ENCODE measurements at regions not wholly inside any gene's neighbourhood (a gene's known extent, or its start where the extent isn't known, plus 50 kb on each side); places are given as distances from the start of the nearest gene placed in this dataset.

- Histone ChIP-seq H3K27me3 (ENCODE audit: control insufficient read depth, insufficient read depth, low read length) (no peaks in the 10 kb centered on the region), H3K9me3 (ENCODE audit: control insufficient read depth, low read length) (no peaks in the 10 kb centered on the region), H3K4me3 (ENCODE audit: low read depth, low read length) (no peak overlapping the region), H2AFZ (no peak overlapping the region), H3K9ac (no peak overlapping the region), H3K27ac (no peak overlapping the region), H3K4me2 (ENCODE audit: low read length) (no peak overlapping the region), H3K79me2 (no peaks in the 10 kb centered on the region), H3K36me3 (ENCODE audit: control insufficient read depth, insufficient read depth, low read length) (no peaks in the 10 kb centered on the region), H3K4me1 (no peaks in the 10 kb centered on the region)
- TF ChIP-seq CTCF (IDR thresholded peaks at IDR 0.05) = no peak
Observed at GRCh38 chr17:54013072-54013471, 190.3 kb downstream of the KIF2B start.

DNA sequence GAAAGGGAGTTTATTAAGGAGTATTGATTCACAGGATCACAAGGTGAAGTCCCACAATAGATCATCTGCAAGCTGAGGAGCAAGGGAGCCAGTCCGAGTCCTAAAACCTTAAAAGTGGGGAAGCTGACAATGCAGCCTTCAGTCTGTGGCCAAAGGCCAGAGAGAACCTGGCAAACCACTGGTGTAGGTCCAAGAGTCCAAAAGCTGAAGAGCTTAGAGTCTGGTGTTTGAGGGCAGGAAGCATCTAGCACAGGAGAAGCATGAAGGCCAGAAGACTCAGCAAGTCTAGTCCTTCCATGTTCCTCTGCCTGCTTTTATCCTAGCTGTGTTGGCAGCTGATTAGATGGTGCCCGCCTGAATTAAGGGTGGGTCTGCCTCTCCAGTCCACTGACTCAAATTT is 193.0 kb downstream of the KIF2B start:
- H3K36me3 ChIP-seq (ENCODE audit: control insufficient read depth, insufficient read depth, low read length) = no peaks in the 10 kb centered on the region
- H3K4me3 ChIP-seq (ENCODE audit: low read depth, low read length) = no peak overlapping the region
- no peaks in the 10 kb centered on the region for H3K79me2 ChIP-seq
- H3K4me1 ChIP-seq = no peaks in the 10 kb centered on the region
- H2AFZ ChIP-seq = no peak overlapping the region
- H3K27me3 ChIP-seq (ENCODE audit: control insufficient read depth, insufficient read depth, low read length) = no peaks in the 10 kb centered on the region
- H3K9me3 ChIP-seq (ENCODE audit: control insufficient read depth, low read length) = no peaks in the 10 kb centered on the region
- TF ChIP-seq CTCF (IDR thresholded peaks at IDR 0.05) = no peak
- H3K9ac ChIP-seq = no peak overlapping the region
- no peak overlapping the region for H3K27ac ChIP-seq
- H3K4me2 ChIP-seq (ENCODE audit: low read length) = no peak overlapping the region

DNA sequence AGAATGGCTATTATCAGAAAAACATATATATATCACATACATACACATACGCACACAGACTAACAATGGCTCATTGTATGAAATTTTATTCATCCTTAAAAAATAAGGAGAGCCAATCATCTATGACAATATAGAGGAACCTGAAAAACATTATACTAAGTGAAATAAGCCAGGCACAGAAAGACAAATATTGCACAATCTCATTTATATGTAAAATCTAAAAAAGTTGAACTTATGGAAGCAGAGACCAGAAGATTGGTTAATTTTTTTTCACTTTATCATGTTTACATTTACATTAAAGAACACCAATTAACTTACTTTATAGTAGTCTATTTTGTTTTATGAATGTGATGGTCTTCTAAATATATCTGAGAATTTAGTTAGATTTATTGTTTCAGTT is 198.7 kb downstream of the KIF2B start:
- Histone ChIP-seq H3K9ac (no peak overlapping the region), H3K4me1 (no peaks in the 10 kb centered on the region), H3K9me3 (ENCODE audit: control insufficient read depth, low read length) (no peaks in the 10 kb centered on the region), H3K79me2 (no peaks in the 10 kb centered on the region), H2AFZ (no peak overlapping the region), H3K27ac (no peak overlapping the region), H3K4me2 (ENCODE audit: low read length) (no peak overlapping the region), H3K4me3 (ENCODE audit: low read depth, low read length) (no peak overlapping the region), H3K27me3 (ENCODE audit: control insufficient read depth, insufficient read depth, low read length) (no peaks in the 10 kb centered on the region), H3K36me3 (ENCODE audit: control insufficient read depth, insufficient read depth, low read length) (no peaks in the 10 kb centered on the region)
- no peak for TF ChIP-seq CTCF (IDR thresholded peaks at IDR 0.05)

- no peak overlapping the region for H3K4me2 ChIP-seq (ENCODE audit: low read length)
- H3K4me3 ChIP-seq (ENCODE audit: low read depth, low read length) = no peak overlapping the region
- H3K36me3 ChIP-seq (ENCODE audit: control insufficient read depth, insufficient read depth, low read length) = no peaks in the 10 kb centered on the region
- TF ChIP-seq CTCF (IDR thresholded peaks at IDR 0.05) = no peak
- H3K27me3 ChIP-seq (ENCODE audit: control insufficient read depth, insufficient read depth, low read length) = no peaks in the 10 kb centered on the region
- no peak overlapping the region for H2AFZ ChIP-seq
- no peaks in the 10 kb centered on the region for H3K4me1 ChIP-seq
- H3K9me3 ChIP-seq (ENCODE audit: control insufficient read depth, low read length) = no peaks in the 10 kb centered on the region
- H3K27ac ChIP-seq = no peak overlapping the region
- no peaks in the 10 kb centered on the region for H3K79me2 ChIP-seq
- no peak overlapping the region for H3K9ac ChIP-seq
Observed at GRCh38 chr17:54028986-54029580, 206.4 kb downstream of the KIF2B start.

GRCh38 chr17:54029986-54030385 is 207.3 kb downstream of the KIF2B start:
- H3K27ac ChIP-seq = no peak overlapping the region
- H3K9me3 ChIP-seq (ENCODE audit: control insufficient read depth, low read length) = no peaks in the 10 kb centered on the region
- H3K4me3 ChIP-seq (ENCODE audit: low read depth, low read length) = no peak overlapping the region
- H3K36me3 ChIP-seq (ENCODE audit: control insufficient read depth, insufficient read depth, low read length) = no peaks in the 10 kb centered on the region
- TF ChIP-seq CTCF (IDR thresholded peaks at IDR 0.05) = no peak
- H3K4me2 ChIP-seq (ENCODE audit: low read length) = no peak overlapping the region
- H3K4me1 ChIP-seq = no peaks in the 10 kb centered on the region
- no peak overlapping the region for H3K9ac ChIP-seq
- no peaks in the 10 kb centered on the region for H3K79me2 ChIP-seq
- no peaks in the 10 kb centered on the region for H3K27me3 ChIP-seq (ENCODE audit: control insufficient read depth, insufficient read depth, low read length)
- H2AFZ ChIP-seq = no peak overlapping the region

All from parathyroid adenoma (tissue), 2 donors.